Natural killer cell treated with Interleukin-12 subunit alpha and Interleukin-12 subunit beta and Interleukin-15 and Interleukin-18, amount 100 ng/mL, for 72 hours (primary cell): ENCODE measurements at regions not wholly inside any gene's neighbourhood (a gene's known extent, or its start where the extent isn't known, plus 50 kb on each side); places are given as distances from the start of the nearest gene placed in this dataset.
"Not testable (repeated sequence)": the region's sequence is repeated elsewhere in the genome, so short reads cannot be mapped to it uniquely, and the experiment has no call there.

Experiments
- ATAC-seq, 2 donors: fragments of 150-1000 bp; cut with Tn5 transposase in 1 of 2; sonication (Bioruptor Pico), chemical (Tn5 transposase) in 1 of 2; 2 replicates each; pipeline ENCODE4 v1.10.0; 2021
- DNase-seq: peaks from one replicate; pipeline ENCODE4 v3.0.0; 2022; ENCODE audit warnings: low spot score
- H3K27ac Mint-ChIP-seq, 2 donors: 1 replicate in 1 of 2; 2 replicates in 1 of 2; pipeline ENCODE4 v1.8.0; 2022; ENCODE audit warnings: mixed read lengths in 2 of 2, mild to moderate bottlenecking in 1 of 2, moderate library complexity in 1 of 2
- H3K27me3 Mint-ChIP-seq, 2 donors: 1 replicate in 1 of 2; 2 replicates in 1 of 2; pipeline ENCODE4 v1.8.0; 2022; ENCODE audit warnings: mixed read lengths in 2 of 2
- H3K36me3 Mint-ChIP-seq: one replicate; pipeline ENCODE4 v1.8.0; 2022; ENCODE audit warnings: mixed read lengths
- H3K4me1 Mint-ChIP-seq, 2 donors: 1 replicate in 1 of 2; 2 replicates in 1 of 2; pipeline ENCODE4 v1.8.0; 2022; ENCODE audit warnings: low read depth in 2 of 2, mixed read lengths in 2 of 2, mild to moderate bottlenecking in 1 of 2
- H3K4me3 Mint-ChIP-seq: one replicate; pipeline ENCODE4 v1.8.0; 2022; ENCODE audit warnings: mixed read lengths
- H3K9me3 Mint-ChIP-seq: 2 replicates; pipeline ENCODE4 v1.8.0; 2022; ENCODE audit warnings: mixed read lengths

GRCh38 chr2:167646557-167646956, 600.8 kb downstream of the STK39 start:
- no peaks in the 10 kb centered on the region for H3K4me1 Mint-ChIP-seq
- no peaks in the 10 kb centered on the region for H3K36me3 Mint-ChIP-seq
- H3K4me3 Mint-ChIP-seq, result no peak overlapping the region
- peaks cover 2% of the 10 kb centered on the region for H3K9me3 Mint-ChIP-seq
- no peaks in the 10 kb centered on the region for H3K27me3 Mint-ChIP-seq
- DNase-seq, result no peak
- no peak for ATAC-seq
- no peak overlapping the region for H3K27ac Mint-ChIP-seq

GRCh38 chr2:167640096-167640495, 607.3 kb downstream of the STK39 start:
- no peaks in the 10 kb centered on the region for H3K4me1 Mint-ChIP-seq

GRCh38 chr2:167637741-167638140, 609.7 kb downstream of the STK39 start:
- peaks cover 6% of the 10 kb centered on the region for H3K36me3 Mint-ChIP-seq
- ATAC-seq (no peak), DNase-seq (no peak)
- H3K4me3 Mint-ChIP-seq, result no peak overlapping the region
- peaks cover 9% of the 10 kb centered on the region for H3K9me3 Mint-ChIP-seq
- no peaks in the 10 kb centered on the region for H3K27me3 Mint-ChIP-seq
- no peaks in the 10 kb centered on the region for H3K4me1 Mint-ChIP-seq
- no peak overlapping the region for H3K27ac Mint-ChIP-seq

More at GRCh38 chr2:167640096-167640495, 607.3 kb downstream of the STK39 start:
- ATAC-seq, result no peak
- Mint-ChIP-seq H3K27me3 (no peaks in the 10 kb centered on the region), H3K9me3 (peaks cover 2% of the 10 kb centered on the region), H3K4me3 (no peak overlapping the region), H3K36me3 (no peaks in the 10 kb centered on the region), H3K27ac (no peak overlapping the region)
- no peak for DNase-seq

GRCh38 chr2:167632271-167632670, 615.1 kb downstream of the STK39 start:
- H3K27me3 Mint-ChIP-seq, H3K36me3 Mint-ChIP-seq, H3K4me1 Mint-ChIP-seq, DNase-seq, H3K4me3 Mint-ChIP-seq, ATAC-seq, H3K9me3 Mint-ChIP-seq, H3K27ac Mint-ChIP-seq: not testable (repeated sequence)

GRCh38 chr2:167626961-167627360, 620.4 kb downstream of the STK39 start:
- Mint-ChIP-seq H3K9me3 (peaks cover 1% of the 10 kb centered on the region), H3K4me3 (no peak overlapping the region), H3K4me1 (no peaks in the 10 kb centered on the region), H3K36me3 (no peaks in the 10 kb centered on the region), H3K27me3 (no peaks in the 10 kb centered on the region), H3K27ac (no peak overlapping the region)
- DNase-seq (no peak), ATAC-seq (no peak)

GRCh38 chr2:167626301-167626700, 621.1 kb downstream of the STK39 start:
- Mint-ChIP-seq H3K4me1 (no peaks in the 10 kb centered on the region), H3K27ac (no peak overlapping the region), H3K36me3 (no peaks in the 10 kb centered on the region), H3K4me3 (no peak overlapping the region), H3K9me3 (peaks cover 3% of the 10 kb centered on the region), H3K27me3 (no peaks in the 10 kb centered on the region)
- ATAC-seq (no peak), DNase-seq (no peak)

GRCh38 chr2:167616997-167617396, 630.4 kb downstream of the STK39 start:
- Mint-ChIP-seq H3K4me3 (no peak overlapping the region), H3K4me1 (no peaks in the 10 kb centered on the region), H3K36me3 (no peaks in the 10 kb centered on the region), H3K27ac (no peak overlapping the region), H3K9me3 (peaks cover 2% of the 10 kb centered on the region), H3K27me3 (peaks cover 0 to 7% of the 10 kb centered on the region in 2 donors)
- ATAC-seq (no peak), DNase-seq (no peak)

GRCh38 chr2:167613471-167613870, 633.9 kb downstream of the STK39 start:
- Mint-ChIP-seq H3K36me3 (no peaks in the 10 kb centered on the region), H3K27ac (no peak overlapping the region), H3K27me3 (no peaks in the 10 kb centered on the region), H3K9me3 (peaks cover 3% of the 10 kb centered on the region), H3K4me1 (no peaks in the 10 kb centered on the region), H3K4me3 (no peak overlapping the region)
- no peak for ATAC-seq
- DNase-seq, result no peak

- peaks cover 7% of the 10 kb centered on the region for H3K9me3 Mint-ChIP-seq
- ATAC-seq (no peak), DNase-seq (no peak)
- H3K27ac Mint-ChIP-seq, result no peak overlapping the region
- H3K36me3 Mint-ChIP-seq, result no peaks in the 10 kb centered on the region
- H3K27me3 Mint-ChIP-seq, result no peaks in the 10 kb centered on the region
- H3K4me1 Mint-ChIP-seq, result no peaks in the 10 kb centered on the region
- no peak overlapping the region for H3K4me3 Mint-ChIP-seq
These were observed 638.9 kb downstream of the STK39 start for GRCh38 chr2:167608487-167608886.

GRCh38 chr2:167607731-167608130, 639.7 kb downstream of the STK39 start:
- DNase-seq (no peak), ATAC-seq (no peak)
- H3K36me3 Mint-ChIP-seq, result no peaks in the 10 kb centered on the region
- H3K9me3 Mint-ChIP-seq, result peaks cover 7% of the 10 kb centered on the region
- H3K4me3 Mint-ChIP-seq, result no peak overlapping the region
- H3K27ac Mint-ChIP-seq, result no peak overlapping the region
- H3K4me1 Mint-ChIP-seq, result no peaks in the 10 kb centered on the region
- no peaks in the 10 kb centered on the region for H3K27me3 Mint-ChIP-seq

GRCh38 chr2:167607211-167607610, 640.2 kb downstream of the STK39 start:
- peaks cover 7% of the 10 kb centered on the region for H3K9me3 Mint-ChIP-seq
- H3K27me3 Mint-ChIP-seq, result no peaks in the 10 kb centered on the region
- DNase-seq, result no peak
- ATAC-seq, result no peak
- H3K4me3 Mint-ChIP-seq, result no peak overlapping the region
- H3K27ac Mint-ChIP-seq, result no peak overlapping the region
- no peaks in the 10 kb centered on the region for H3K36me3 Mint-ChIP-seq
- H3K4me1 Mint-ChIP-seq, result no peaks in the 10 kb centered on the region

- no peak overlapping the region for H3K27ac Mint-ChIP-seq
- no peaks in the 10 kb centered on the region for H3K36me3 Mint-ChIP-seq
- no peaks in the 10 kb centered on the region for H3K4me1 Mint-ChIP-seq
- no peak for ATAC-seq
- H3K27me3 Mint-ChIP-seq, result no peaks in the 10 kb centered on the region
- H3K4me3 Mint-ChIP-seq, result no peak overlapping the region
- DNase-seq, result no peak
- peaks cover 3% of the 10 kb centered on the region for H3K9me3 Mint-ChIP-seq
These were observed 645.3 kb downstream of the STK39 start for GRCh38 chr2:167602122-167602521.

GRCh38 chr2:167599219-167599618, 648.2 kb downstream of the STK39 start:
- H3K27ac Mint-ChIP-seq, result no peak overlapping the region
- no peaks in the 10 kb centered on the region for H3K36me3 Mint-ChIP-seq

GRCh38 chr2:167595839-167596471, 651.4 kb downstream of the STK39 start:
- Mint-ChIP-seq H3K4me1 (no peaks in the 10 kb centered on the region), H3K36me3 (no peaks in the 10 kb centered on the region), H3K4me3 (no peak overlapping the region), H3K9me3 (peaks cover 4% of the 10 kb centered on the region), H3K27me3 (no peaks in the 10 kb centered on the region), H3K27ac (no peak overlapping the region)
- DNase-seq, result no peak
- ATAC-seq, result no peak

More at GRCh38 chr2:167599219-167599618, 648.2 kb downstream of the STK39 start:
- no peaks in the 10 kb centered on the region for H3K27me3 Mint-ChIP-seq
- no peak overlapping the region for H3K4me3 Mint-ChIP-seq
- H3K4me1 Mint-ChIP-seq, result no peaks in the 10 kb centered on the region
- no peaks in the 10 kb centered on the region for H3K9me3 Mint-ChIP-seq
- no peak for ATAC-seq
- no peak for DNase-seq

GRCh38 chr2:167595021-167595420, 652.4 kb downstream of the STK39 start:
- no peak for DNase-seq
- no peak for ATAC-seq
- peaks cover 4% of the 10 kb centered on the region for H3K9me3 Mint-ChIP-seq
- no peak overlapping the region for H3K4me3 Mint-ChIP-seq
- H3K36me3 Mint-ChIP-seq, result no peaks in the 10 kb centered on the region
- H3K27ac Mint-ChIP-seq, result no peak overlapping the region
- H3K27me3 Mint-ChIP-seq, result no peaks in the 10 kb centered on the region
- H3K4me1 Mint-ChIP-seq, result no peaks in the 10 kb centered on the region
